ENCODE measurements at regions not wholly inside any gene's neighbourhood (a gene's known extent, or its start where the extent isn't known, plus 50 kb on each side); places are given as distances from the start of the nearest gene placed in this dataset.
A peak's percentile ranks its signal among the peaks of the same experiment; 100 is the strongest.

DNA sequence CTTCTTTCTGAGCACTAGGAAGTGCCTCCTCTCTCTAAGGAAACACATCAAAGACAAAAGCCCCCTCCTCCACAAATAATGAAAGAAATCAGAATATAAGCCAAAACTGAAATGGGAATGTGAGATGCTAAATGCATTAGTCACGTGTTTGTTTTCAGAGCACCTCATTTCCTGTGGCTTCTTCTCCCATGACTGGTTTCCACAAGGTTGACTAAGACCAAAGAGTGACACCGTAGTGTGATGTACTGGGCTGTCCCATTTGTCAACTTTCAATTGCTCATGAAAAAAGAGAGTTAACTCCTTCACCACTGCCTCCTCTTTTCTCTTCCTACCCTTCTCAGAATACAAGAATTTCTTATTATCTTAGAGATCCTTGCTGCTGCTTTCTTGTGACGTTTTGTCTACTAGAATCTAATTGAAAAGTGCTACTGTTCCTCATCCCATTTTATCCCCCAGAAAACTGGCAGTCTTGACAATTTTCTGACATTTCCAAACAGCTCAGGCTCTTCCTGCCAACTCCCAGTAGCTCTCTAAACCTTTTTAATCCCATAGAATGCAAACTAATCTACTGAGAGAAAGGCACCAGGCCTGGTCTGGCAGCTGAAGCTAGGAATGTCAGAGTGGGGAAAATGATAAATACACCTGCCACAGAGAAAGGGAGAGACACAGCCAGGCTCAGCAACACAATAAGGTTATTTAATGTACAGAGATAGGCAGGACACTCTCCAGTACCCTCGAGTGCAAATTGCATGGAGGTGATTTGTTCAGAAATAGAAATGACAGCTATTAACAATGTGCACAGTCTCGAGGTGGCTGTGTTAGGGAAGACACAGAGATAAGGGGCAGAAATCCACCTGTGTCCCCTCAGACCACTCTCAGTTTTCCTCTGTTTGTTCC, 671.7 kb upstream of the NRSN1 start:
- DNase-seq: no peak

DNA sequence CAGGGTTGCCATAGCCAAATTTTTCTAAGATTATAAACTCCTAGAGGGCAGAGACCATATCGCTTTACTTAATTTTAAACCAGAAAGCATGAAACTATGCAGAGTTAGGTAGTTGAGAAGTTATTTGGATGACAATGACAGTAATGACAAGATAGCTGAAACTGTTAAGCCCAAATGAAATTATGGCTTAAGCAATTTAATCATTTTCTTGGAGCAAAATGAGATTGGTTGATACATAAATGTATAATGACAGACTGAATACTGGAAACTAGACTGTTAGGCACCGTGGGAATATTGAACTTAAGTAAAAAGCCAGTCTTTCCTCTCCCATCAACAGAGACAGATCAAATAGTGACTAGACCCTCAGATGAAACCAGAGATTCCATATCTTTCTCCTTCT, 670.3 kb upstream of the NRSN1 start:
- no peak for DNase-seq

DNA sequence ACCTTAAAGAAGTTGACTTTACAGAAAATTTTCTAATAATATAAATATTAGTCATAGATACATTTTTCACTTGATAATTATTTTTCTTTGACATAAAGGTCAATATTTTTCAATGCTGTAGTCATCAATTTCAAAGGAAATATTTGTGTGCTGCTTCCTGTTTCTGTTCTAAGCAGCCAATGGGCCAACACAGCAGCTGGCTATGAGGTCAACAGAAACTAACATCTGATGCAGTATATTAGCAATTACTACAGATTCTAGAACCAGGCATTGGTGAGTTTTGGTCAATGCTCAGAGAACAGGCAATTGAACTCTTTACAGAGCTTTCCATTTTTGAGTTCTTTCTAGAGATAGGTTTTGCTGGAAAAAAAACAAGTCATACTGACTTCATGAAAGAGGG, 669.6 kb upstream of the NRSN1 start:
- no peak for DNase-seq

DNA sequence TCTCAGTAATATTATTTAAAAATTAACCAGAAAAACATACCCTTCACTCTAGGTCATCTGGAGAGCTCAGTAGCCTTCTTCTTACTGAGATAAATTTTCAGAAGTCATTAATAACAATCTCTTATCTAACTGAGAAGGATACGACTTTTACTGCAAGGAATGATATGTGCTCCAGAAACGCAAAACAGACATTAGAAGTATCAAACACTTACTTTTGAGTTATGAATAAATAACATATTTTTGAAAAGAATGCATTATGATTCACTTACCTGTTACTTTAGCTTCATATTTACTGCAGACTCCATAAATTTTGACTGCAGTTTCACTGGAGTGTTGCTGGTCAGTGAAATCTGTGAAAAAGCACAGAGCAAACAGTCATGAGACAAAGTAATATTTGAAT, 668.7 kb upstream of the NRSN1 start:
- no peak for DNase-seq

DNA sequence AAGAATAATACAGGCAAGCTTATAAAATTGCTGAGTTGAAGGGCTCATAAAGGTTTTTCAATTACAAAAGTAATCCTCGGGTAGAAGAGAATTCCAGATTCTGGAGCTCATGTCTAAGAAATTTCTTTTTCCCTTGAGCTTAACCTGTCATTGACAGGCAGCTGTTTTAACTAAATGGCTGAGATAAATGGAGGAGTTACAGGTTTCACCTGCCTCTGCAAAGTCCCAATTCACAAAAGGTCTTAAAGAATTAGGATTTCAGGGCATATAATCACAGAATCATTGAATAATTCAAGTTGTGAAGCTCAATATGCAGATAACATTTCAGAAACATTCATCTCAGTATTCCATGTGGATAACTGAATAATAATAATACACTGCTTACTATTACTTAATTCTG, 660.1 kb upstream of the NRSN1 start:
- no peak for DNase-seq

DNA sequence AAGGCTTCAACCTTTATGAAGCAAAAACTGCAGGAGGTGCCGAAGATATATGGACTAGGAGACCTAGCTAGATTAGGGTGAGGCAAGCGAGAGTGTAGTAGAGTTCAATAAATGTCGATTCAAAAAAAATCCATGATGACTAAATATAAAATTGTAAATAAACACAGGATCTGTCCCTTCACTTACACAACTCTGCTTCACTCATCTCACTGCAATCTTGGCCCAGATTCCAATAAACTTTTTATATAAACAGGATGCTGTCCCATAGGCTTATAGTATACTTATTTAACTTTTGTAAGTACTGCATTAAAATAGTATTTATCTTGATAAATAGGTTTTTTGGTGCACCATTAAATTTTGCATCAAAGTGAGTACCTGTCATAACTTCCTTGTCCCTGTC, 648.4 kb upstream of the NRSN1 start:
- no peak for DNase-seq

DNA sequence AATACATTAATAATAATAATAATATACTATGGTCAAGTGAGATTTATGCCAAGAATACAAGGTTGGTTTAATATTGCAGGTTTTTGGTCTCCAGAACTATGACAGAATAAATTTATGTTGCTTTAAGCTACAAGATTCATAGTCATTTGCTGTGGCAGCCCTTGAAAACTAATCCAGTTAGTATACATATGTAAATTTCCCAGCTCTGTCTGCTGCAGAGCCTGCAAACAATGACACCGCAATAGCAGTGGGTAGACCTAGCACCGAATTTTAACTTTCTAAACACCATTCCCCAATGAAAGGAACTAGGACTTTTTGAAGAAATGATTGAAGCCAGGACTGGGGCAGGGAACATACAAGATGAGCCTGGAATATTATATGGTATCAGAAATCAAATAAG, 647.7 kb upstream of the NRSN1 start:
- no peak for DNase-seq

DNA sequence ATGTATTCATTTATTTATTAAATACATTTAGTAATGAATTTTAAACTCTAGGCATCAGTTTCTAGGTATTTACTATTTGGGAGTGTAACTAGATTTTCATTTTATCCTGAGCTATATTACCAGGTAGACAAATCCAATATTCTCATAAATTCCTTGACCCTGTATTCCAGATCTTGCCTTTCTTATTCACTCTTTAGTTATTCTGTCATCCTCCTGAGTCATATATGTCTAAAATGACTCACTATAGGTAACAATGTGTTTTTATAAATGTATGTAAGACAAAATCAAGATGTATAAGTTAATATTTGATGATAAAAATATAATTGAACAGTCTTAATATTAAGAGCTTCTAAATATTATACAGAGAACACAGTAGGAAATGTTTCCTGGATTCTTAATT, 642.1 kb upstream of the NRSN1 start:
- DNase-seq: no peak

DNA sequence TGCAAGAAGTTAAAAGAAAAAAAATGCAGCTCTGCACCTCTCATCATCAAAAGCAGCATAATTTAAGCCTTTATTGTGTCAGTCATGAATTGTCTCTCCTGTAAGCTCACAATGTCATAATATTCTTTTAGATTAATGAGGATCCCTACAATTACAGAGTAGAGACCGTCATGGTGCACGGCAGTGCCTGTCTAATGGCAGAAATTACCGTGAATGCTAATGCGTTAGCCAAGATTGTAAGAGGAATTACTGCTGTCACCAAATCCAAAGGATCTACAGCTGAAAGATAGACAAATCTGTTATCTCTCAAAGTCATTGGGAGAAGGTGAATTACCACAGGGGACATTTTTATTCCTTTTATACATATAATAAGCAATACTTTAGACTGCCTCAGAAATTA, 631.6 kb upstream of the NRSN1 start:
- no peak for DNase-seq

DNA sequence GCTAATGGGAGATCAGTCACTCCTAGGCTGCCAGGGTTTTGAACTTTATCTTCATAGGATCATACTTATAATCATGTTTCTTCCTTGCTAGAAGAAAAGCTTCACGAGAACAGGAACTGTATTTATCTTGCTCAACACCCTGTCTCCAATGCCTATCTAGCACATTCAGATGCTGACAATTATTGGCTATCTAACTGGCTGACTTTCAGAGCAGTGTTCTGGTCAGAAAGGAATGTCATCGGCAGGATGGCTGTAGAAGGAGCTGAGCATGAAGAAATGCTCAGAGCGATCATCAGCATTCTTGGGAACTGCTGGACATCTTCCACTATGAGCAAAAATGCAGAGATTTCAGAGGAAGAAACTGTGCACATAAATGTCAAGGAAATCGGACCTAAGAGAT, 628.0 kb upstream of the NRSN1 start:
- no peak for DNase-seq

DNA sequence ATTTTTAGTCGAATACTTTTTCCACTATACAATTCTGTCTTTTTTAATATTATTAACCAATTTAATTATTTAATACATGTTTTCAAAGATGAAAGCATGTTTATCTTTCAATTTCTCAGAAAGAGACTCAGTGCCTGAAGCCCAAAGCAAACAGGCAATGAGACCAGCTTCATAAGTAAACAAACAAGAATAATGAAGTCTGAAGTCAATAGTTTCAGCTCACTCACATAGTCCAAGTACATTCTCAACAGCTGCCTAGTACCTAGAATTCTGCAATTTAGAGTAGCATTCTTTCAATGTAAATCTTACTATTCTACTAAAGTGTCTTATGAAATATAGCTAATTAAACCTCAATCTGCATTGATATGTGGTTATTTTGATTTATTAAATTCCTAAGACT, 626.5 kb upstream of the NRSN1 start:
- DNase-seq: no peak

DNA sequence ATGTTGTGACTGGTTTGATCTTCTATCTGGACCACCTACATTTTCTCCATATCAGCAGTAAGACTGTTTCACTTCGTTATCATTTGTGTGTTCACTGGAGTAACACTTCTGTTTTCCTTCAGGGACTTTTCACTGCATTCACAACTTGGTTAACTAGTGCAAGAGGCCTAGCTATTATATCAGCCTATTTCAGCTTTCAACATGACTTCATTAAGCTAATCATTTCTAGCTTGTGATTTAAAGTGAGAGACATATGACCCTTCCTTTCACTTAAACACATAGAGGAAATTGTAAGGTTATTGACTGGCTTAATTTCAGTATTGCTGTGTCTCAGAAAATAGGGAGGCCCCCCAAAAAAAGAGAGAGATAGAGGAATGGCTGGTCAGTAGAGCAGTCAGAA, 622.8 kb upstream of the NRSN1 start:
- DNase-seq: no peak

DNA sequence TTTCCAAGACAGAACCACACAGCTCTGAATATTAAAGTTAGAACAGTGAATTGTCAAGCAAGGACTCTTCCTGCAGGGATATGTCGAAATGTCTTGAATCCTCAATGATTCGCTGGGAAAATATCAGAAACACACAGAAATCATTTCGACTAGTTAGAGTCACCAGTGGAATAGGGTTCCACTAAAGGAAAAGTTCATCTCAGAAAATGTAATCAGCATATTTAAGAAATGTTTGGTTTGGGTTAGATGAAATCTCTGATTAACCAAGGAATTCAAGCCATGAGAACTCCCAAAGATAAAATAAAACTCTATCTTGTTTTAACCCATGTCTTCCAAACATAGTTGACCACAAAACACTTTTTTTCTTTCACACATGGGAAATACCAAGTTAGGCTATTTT, 621.0 kb upstream of the NRSN1 start:
- no peak for DNase-seq

DNA sequence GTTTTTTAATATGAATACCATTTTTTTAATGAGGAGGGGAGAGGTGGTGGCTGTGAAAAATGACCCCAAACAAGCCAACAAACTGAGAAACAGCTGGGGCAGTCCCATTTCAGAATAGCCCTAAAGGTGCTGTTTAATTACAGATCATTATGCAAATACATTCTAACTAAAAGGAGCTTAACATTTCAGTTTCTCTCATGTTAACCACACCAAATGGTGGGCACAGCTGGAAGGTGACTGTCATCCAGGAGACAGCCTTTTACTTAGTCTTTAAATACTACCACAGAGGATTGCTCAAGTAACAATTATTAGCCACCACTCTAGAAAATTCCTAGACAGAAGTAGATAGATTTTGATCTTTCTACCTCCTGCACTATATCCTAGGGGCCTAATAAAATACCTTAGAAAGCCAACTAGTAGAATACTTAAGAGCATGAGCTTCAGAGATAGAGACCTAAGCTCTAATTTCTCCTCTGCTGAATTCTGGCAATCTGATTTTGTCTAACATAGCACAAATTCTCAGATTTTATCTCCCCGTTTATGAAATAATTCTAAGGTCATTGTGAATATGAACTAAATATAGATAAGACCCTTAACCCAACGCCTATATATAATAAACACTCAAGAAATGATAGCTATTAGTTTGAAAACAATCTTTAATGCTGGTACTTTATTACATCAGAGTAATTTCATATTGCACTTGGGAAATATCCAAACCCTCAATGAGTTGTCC, 615.1 kb upstream of the NRSN1 start:
- no peak for DNase-seq

DNA sequence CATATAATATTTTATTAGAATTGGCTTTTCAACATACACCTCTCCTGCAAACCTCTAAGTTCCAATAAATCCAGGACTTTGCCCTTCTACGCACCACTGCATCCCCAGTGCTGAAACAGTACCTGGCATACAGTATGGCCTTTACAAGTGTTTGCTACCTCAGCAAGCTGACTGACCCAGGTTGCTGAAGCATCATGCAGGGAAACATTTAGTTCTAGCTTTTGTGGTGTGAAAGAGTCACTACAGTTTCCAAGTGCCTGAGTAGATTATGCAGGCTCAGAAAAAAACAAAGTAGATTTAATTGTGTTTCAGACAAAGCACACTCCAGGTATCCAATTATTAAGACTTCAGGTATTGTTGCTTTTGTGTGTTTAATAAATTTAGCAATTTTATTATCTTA, 614.2 kb upstream of the NRSN1 start:
- DNase-seq: peak; percentile 58

DNA sequence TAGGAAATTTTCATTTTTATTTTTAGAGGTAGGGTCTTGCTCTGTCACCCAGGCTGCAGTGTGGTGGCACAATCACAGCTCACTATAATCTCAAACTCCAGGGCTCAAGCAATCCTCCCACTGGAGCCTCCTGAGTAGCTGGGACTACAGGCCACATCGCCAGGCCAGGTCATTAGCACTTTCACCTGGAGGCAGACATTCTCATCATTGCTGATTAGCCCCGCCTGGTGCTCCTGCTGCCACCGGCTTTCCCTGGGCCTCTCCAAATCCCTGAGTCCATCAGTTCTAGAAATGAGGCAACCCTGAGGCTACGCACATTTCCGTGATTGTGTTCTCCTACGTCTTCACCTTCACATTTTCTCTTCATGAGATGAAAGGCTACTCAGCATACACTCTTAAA, 607.7 kb upstream of the NRSN1 start:
- DNase-seq: no peak

DNA sequence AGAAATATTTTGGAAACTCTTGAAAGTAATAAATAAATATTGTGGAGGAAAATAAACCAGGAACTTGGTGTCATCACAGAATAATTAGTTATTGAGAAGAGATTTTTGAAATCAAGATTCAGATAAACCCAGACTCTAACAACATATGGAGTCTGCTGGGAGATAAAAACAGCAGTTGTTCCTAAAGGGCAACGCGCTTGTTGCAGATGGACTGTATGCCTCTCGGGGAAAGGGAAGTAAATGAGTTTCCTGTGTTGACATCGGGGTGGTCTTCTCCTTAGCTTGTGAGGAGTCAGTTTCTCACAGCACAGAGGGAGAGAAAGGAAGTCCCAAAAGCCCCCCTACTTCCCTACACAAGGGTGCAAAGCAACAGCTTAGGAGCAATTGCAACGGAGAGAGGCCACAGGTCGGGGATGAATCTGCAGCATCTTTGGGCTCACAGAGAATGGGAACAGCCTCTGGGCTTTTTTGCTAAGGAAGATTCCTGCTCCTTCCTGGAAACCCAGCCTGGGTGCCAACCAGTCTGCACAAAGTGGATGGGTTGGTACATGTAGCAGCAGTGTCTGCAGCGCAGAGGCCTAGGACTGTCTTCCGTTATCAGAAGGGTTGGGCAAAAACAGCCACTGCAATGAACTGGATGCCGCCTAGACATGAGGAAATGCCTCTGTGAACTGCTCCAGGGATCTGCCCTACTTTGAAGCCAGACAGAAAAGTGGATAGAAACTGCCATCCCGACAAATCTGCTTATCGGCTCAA, 603.0 kb upstream of the NRSN1 start:
- DNase-seq: no peak

DNA sequence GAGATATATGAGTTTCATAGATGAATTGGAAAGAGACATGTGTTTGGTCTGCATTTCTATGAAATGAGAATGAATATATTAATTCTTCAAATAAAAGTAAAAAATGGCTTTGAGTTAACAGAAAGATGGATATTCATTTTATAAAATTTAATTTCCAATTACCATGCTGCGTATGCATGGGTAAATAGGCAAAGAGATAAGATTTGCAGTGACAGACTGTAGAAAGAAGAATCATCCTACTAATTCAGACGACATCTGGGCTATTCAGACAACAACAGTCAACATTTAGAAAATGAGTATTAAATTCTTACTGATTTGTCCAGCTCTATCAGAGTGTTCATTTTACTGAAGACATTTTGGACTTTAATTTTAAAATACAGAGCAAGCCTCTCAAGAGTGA, 602.2 kb upstream of the NRSN1 start:
- no peak for DNase-seq

DNA sequence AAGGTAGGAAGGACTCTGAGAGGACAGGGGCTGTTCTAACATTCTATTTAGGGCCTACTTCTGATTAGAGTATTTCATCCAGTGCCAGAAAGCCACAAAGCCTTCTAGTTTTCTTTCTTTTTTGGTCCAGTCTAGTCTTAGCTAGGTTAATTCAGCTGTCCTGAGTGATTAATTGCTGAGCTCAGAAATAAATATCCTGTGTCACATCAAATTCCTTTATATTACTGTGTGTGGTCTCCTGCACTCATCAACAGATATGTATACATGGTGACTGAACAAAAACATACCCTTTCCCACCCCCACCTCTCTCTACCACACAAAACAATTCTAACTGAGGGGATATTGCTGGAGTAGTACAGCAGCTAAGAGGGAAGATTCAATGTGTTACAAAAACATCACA, 601.5 kb upstream of the NRSN1 start:
- DNase-seq: no peak

DNA sequence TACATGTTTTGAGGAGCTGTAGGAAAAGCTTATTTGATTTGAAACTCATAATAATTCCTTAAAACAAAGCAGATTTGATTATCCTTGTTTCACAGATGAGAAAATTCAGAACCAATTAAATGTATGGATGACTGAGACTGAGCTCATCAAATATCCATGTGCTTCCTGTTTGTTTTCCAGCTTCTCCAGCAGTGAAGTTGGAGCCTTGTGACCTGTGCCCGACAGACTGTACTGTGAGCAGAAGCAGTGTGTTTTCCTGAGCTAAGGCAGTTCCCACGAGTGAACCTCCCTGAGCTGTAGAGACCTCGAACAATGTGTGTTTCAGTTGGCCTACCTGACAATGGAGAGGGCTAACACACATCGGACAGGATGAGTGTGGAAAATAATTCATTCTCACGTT, 599.5 kb upstream of the NRSN1 start:
- no peak for DNase-seq

DNA sequence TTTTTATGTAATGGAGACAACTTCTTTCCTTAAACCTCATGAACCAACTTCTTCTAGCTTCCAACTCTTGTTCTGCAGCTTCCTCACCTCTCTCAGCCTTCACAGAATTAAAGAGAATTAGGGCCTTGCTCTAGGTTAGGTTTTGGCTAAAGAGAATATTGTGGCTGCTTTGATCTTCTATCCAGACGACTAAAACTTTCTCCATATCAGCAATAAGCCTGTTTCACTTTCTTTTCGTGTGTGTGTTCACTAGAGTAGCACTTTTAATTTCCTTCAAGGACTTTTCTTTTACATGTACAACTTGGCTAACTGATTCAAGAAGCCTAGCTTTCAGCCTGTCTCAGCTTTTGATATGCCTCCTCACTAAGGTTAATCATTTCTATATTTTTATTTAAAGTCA, 596.1 kb upstream of the NRSN1 start:
- DNase-seq: no peak

DNA sequence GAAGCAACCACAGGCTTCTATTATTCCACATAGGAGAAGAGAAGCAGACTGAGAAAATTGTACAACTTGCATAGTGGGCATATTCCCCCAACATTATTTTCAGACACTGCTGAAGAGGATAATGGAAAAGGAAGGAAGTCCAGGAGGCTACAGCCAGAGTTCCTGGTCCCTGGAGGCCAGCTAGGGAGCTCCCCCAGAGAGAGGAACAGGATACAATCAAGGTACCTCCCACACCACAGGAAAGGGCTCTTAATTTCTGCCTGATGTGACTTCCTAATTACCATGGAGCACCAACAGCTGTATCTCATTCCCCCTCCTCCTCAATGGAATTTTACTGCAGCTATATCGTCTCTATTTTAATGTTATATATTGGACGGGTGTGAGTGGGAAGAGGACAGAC, 594.3 kb upstream of the NRSN1 start:
- no peak for DNase-seq

DNA sequence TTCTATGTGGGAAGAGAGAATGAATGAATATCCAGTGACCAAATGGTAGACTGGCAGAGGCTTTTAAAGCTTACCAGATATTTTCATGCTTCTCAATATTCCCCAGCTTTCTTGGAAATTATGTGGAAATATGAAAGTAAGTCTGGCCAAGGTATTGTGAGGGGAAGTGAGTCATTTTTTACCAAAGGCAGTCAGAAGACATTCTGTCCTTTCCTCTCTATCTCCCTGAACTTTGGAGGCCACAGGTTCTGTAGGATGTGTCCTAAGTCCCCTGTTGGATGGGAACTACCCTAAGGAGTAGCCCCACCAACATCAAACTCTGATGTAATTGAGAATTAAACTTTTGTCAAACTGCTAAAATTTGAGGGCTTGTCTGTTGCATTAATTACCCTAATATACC, 593.8 kb upstream of the NRSN1 start:
- DNase-seq: no peak

DNA sequence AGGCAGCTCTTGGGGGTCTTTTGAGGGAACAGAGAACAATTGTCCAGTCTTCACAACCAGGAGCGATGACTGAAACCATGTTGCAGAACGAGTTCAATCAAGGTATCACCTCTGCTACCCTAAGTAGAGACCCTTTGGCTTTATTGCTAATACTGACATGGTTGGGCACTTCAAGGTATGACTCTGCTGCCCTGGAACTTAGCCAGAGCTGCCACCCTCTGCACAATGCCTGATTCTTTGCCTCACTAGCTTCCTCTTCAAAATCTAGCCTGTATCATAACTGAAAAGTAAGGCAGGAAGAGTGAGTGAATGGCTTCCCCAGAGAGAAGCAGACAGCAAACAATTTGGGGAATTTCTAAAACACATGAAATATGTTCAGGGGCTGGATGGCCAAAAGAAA, 592.7 kb upstream of the NRSN1 start:
- peak; percentile 11 for DNase-seq
